OCI-LY3 (cell line): ENCODE measurements at regions not wholly inside any gene's neighbourhood (a gene's known extent, or its start where the extent isn't known, plus 50 kb on each side); places are given as distances from the start of the nearest gene placed in this dataset.

Source experiments
- H2AFZ ChIP-seq: fragments of 200-600, 300-600 bp; shearing (Covaris generic); 2 replicates; pipeline ENCODE4 v1.6.0; 2014; ENCODE audit warnings: antibody characterized with exemption, low read depth, low read length
- H3K27ac ChIP-seq: fragments of 200-600, 300-600 bp; sonication (generic); 2 replicates; pipeline ENCODE4 v1.5.1; 2014; ENCODE audit warnings: mild to moderate bottlenecking, low read length, moderate library complexity, mixed read lengths
- H3K27me3 ChIP-seq: fragments of 200-600, 300-600 bp; sonication (generic); 2 replicates; pipeline ENCODE4 v1.6.1; 2014; ENCODE audit warnings: low read depth, low read length, mixed read lengths
- H3K36me3 ChIP-seq: fragments of 200-600, 300-600 bp; sonication (generic); replicated peaks from 2 replicates; pipeline ENCODE3; 2014; ENCODE audit warnings: low read depth, low read length, mixed read lengths
- H3K4me1 ChIP-seq: fragments of 300-600, 200-600 bp; sonication (generic); 2 replicates; pipeline ENCODE4 v1.6.1; 2014; ENCODE audit warnings: low read length, mixed read lengths
- H3K4me2 ChIP-seq: fragments of 200-600, 300-600 bp; sonication (generic); 2 replicates; pipeline ENCODE4 v1.6.1; 2014; ENCODE audit warnings: low read length, mixed read lengths
- H3K4me3 ChIP-seq: fragments of 300-600, 200-600 bp; sonication (generic); 2 replicates; pipeline ENCODE4 v1.5.1; 2014; ENCODE audit warnings: antibody characterized with exemption, mild to moderate bottlenecking, low read length, moderate library complexity
- H3K79me2 ChIP-seq: fragments of 300-600, 200-600 bp; shearing (Covaris generic); 2 replicates; pipeline ENCODE4 v1.6.1; 2014; ENCODE audit warnings: mild to moderate bottlenecking, low read length, mixed read lengths
- H3K9ac ChIP-seq: fragments of 300-600, 200-600 bp; shearing (Covaris generic); 2 replicates; pipeline ENCODE4 v1.6.0; 2014; ENCODE audit warnings: mild to moderate bottlenecking, low read length, moderate library complexity
- H3K9me3 ChIP-seq: fragments of 200-600, 300-600 bp; shearing (Covaris generic); 2 replicates; pipeline ENCODE4 v1.6.1; 2014; ENCODE audit warnings: low read length, mixed read lengths; ENCODE audit not compliant: insufficient read depth
- H4K20me1 ChIP-seq: fragments of 200-600, 300-600 bp; sonication (generic); 2 replicates; pipeline ENCODE4 v1.6.1; 2016; ENCODE audit warnings: low read length, mixed read lengths; ENCODE audit not compliant: insufficient read depth
- CTCF ChIP-seq: fragments of 200-600, 300-600 bp; sonication (generic); IDR thresholded peaks from 2 replicates; pipeline ENCODE4 v1.5.1; 2014; ENCODE audit warnings: antibody characterized with exemption, low read length, low read depth
- EZH2phosphoT487 ChIP-seq: fragments of 200-600 bp; shearing (Covaris generic); IDR thresholded peaks from 2 replicates; pipeline ENCODE4 v1.6.1; 2018; ENCODE audit warnings: antibody characterized with exemption, mixed run types, low read depth

GRCh38 chr4:173857828-173858227 lies 327.8 kb upstream of the HAND2 start:
- TF ChIP-seq CTCF = no peak
- TF ChIP-seq EZH2phosphoT487 = no peak
- Histone ChIP-seq H3K27me3 (no peaks in the 10 kb centered on the region), H2AFZ (no peak overlapping the region), H3K4me2 (no peak overlapping the region), H3K4me3 (no peak overlapping the region), H3K9me3 (no peaks in the 10 kb centered on the region), H3K79me2 (no peaks in the 10 kb centered on the region), H4K20me1 (no peaks in the 10 kb centered on the region), H3K27ac (no peak overlapping the region), H3K4me1 (no peaks in the 10 kb centered on the region), H3K36me3 (no peaks in the 10 kb centered on the region), H3K9ac (no peak overlapping the region)

GRCh38 chr4:173855015-173855414 lies 325.0 kb upstream of the HAND2 start:
- Histone ChIP-seq H3K27me3 (no peaks in the 10 kb centered on the region), H4K20me1 (no peaks in the 10 kb centered on the region), H3K79me2 (no peaks in the 10 kb centered on the region), H3K27ac (no peak overlapping the region), H3K36me3 (no peaks in the 10 kb centered on the region), H3K9ac (no peak overlapping the region), H2AFZ (no peak overlapping the region), H3K4me1 (no peaks in the 10 kb centered on the region), H3K4me2 (no peak overlapping the region), H3K4me3 (no peak overlapping the region), H3K9me3 (no peaks in the 10 kb centered on the region)
- TF ChIP-seq EZH2phosphoT487 (no peak), CTCF (no peak)

GRCh38 chr4:173852775-173853174 lies 322.7 kb upstream of the HAND2 start:
- Histone ChIP-seq H3K79me2 (no peaks in the 10 kb centered on the region), H3K27ac (no peak overlapping the region), H3K27me3 (no peaks in the 10 kb centered on the region), H3K9ac (no peak overlapping the region), H3K4me2 (no peak overlapping the region), H4K20me1 (no peaks in the 10 kb centered on the region), H2AFZ (no peak overlapping the region), H3K36me3 (no peaks in the 10 kb centered on the region), H3K4me3 (no peak overlapping the region), H3K4me1 (no peaks in the 10 kb centered on the region), H3K9me3 (no peaks in the 10 kb centered on the region)
- TF ChIP-seq EZH2phosphoT487 (no peak), CTCF (no peak)

GRCh38 chr4:173845580-173845979 lies 315.6 kb upstream of the HAND2 start:
- H3K4me1 ChIP-seq = no peaks in the 10 kb centered on the region
- H2AFZ ChIP-seq = no peak overlapping the region
- no peaks in the 10 kb centered on the region for H3K36me3 ChIP-seq

More at GRCh38 chr4:173845580-173845979, 315.6 kb upstream of the HAND2 start:
- Histone ChIP-seq H3K79me2 (no peaks in the 10 kb centered on the region), H3K4me2 (no peak overlapping the region), H3K27me3 (no peaks in the 10 kb centered on the region), H4K20me1 (0 out of 2 replicates have a peak, but pooled peaks cover 3% of the 10 kb centered on the region), H3K27ac (no peak overlapping the region), H3K4me3 (no peak overlapping the region), H3K9me3 (no peaks in the 10 kb centered on the region), H3K9ac (no peak overlapping the region)
- TF ChIP-seq EZH2phosphoT487 (no peak), CTCF (no peak)
